ACC112 (cell line): ENCODE measurements at regions not wholly inside any gene's neighbourhood (a gene's known extent, or its start where the extent isn't known, plus 50 kb on each side); places are given as distances from the start of the nearest gene placed in this dataset.

ENCODE experiments used
- H2AFZ ChIP-seq: fragments of 200-600 bp; sonication (generic); one replicate; pipeline ENCODE4 v1.6.0; 2017; ENCODE audit warnings: antibody characterized with exemption, low read length; ENCODE audit not compliant: unreplicated experiment
- H3K27ac ChIP-seq: fragments of 200-600 bp; sonication (generic); 2 replicates; pipeline ENCODE4 v1.5.1; 2014; ENCODE audit warnings: low read depth, mild to moderate bottlenecking, antibody characterized with exemption, low read length, moderate library complexity
- H3K27me3 ChIP-seq: fragments of 200-600 bp; sonication (generic); 2 replicates; pipeline ENCODE4 v1.6.1; 2014; ENCODE audit warnings: mild to moderate bottlenecking, antibody characterized with exemption, low read length, moderate library complexity, mixed read lengths; ENCODE audit not compliant: insufficient read depth
- H3K36me3 ChIP-seq: fragments of 200-600 bp; sonication (generic); 2 replicates; pipeline ENCODE4 v1.6.1; 2016; ENCODE audit warnings: mild to moderate bottlenecking, antibody characterized with exemption, low read length, moderate library complexity, mixed read lengths; ENCODE audit not compliant: insufficient read depth
- H3K4me1 ChIP-seq: fragments of 200-600 bp; sonication (generic); one replicate; pipeline ENCODE4 v1.6.1; 2016; ENCODE audit warnings: low read length, mixed read lengths; ENCODE audit not compliant: insufficient read depth, unreplicated experiment, control insufficient read depth
- H3K4me3 ChIP-seq: fragments of 200-600 bp; sonication (generic); 2 replicates; pipeline ENCODE4 v1.5.1; 2014; ENCODE audit warnings: mild to moderate bottlenecking, low read depth, low read length
- H3K79me2 ChIP-seq: fragments of 200-600 bp; sonication (generic); one replicate; pipeline ENCODE4 v1.6.0; 2016; ENCODE audit warnings: low read length; ENCODE audit not compliant: control insufficient read depth, unreplicated experiment, insufficient read depth

DNA sequence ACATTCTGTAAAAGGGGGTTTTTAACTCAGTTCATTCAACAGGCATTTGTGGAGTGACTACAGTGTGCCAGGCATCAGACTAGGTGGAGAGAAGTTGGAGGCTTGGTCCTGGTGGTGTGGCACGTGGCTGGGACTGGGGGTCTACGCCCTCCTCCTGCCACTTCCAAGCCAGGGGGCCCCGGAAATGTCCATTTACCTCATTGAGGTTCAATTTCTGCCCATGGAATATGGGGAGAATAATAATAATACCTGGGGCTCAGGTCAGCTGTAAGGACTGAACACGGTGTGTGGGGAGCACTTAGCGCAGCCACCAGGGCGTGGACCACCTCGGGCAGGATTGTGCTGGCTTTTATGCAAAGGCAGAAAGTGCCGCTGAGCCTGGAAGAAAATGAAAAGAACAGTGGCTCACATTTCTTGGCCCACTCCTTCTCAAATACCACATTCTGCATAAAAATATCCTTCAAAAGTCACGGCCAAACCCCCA is 229.4 kb downstream of the ANKRD60 start:
- Histone ChIP-seq H2AFZ (no peak overlapping the region), H3K27ac (no peak overlapping the region), H3K27me3 (no peaks in the 10 kb centered on the region; the same call in 1 of the 2 replicates), H3K4me1 (no peaks in the 10 kb centered on the region), H3K4me3 (no peak overlapping the region), H3K79me2 (no peaks in the 10 kb centered on the region), H3K36me3 (no peaks in the 10 kb centered on the region)

DNA sequence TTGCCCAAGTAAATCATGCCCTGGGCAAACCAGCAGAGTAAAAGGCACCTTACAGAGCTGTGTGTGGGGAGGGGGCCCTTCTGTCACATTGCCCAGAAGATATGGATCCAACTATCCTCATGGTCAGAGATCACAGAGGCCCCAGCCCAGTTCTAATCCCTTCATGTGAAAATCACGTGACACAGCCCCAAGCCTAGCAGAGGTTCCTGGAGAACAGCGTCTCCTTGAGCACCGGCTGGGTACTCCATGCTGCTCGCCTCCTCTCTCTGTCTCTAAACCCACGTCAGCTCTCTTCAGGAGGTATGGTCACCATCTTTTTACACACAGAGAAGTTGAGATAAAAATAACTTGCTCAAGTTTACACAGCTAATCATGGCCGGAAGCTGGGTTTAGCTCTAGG is 230.2 kb downstream of the ANKRD60 start:
- H3K4me3 ChIP-seq, result no peak overlapping the region
- H2AFZ ChIP-seq, result no peak overlapping the region
- no peaks in the 10 kb centered on the region for H3K79me2 ChIP-seq
- H3K27me3 ChIP-seq, result no peaks in the 10 kb centered on the region; the same call in 1 of the 2 replicates
- no peak overlapping the region for H3K27ac ChIP-seq
- no peaks in the 10 kb centered on the region for H3K36me3 ChIP-seq
- H3K4me1 ChIP-seq, result no peaks in the 10 kb centered on the region

DNA sequence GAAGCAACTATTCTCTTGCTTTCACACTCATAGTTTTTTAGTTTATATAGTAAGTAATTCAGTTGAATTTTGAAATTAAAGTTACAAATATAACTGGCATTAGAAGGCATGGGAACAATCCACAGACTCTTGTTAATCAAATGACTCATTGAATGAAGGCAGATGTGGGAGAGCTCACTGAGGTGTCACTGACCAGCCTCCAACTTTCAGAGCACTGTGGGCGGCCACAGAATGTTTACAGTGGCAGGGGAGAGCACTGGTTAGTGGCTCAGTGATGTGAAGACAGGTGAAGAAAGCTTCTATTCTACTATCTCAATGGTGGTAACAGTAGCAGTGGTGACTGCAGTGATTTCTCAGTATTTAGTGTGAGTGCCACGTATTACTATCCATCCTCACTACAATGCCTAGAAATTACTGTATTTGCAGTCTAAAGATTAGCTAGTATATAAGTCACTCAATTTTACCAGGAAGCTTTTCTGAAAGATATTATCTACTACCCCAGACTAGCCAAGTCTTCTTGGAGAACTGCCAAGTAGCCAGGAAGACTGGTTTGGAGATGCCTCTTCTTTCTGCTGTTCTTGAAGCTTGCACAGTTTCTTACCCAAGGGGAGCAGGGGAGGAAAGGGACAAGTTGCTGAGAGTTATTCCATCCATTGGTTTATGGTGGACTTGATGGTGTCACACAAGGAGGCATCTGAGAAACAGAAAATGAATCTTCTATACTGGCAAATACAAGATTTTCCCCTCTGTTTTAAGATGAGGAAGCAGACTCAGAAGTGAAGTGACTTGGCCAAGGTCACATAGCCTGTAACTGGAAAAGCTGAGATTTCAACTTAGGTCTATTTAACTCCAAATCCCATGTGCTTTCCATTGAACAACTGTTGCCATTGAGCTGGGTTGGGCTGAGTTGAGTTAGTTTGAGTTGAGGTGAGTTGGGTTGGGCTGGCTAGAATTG is 231.2 kb downstream of the ANKRD60 start:
- Histone ChIP-seq H3K4me1 (no peaks in the 10 kb centered on the region), H3K79me2 (no peaks in the 10 kb centered on the region), H3K4me3 (no peak overlapping the region), H3K36me3 (no peaks in the 10 kb centered on the region), H2AFZ (no peak overlapping the region), H3K27me3 (no peaks in the 10 kb centered on the region; the same call in 1 of the 2 replicates), H3K27ac (no peak overlapping the region)

DNA sequence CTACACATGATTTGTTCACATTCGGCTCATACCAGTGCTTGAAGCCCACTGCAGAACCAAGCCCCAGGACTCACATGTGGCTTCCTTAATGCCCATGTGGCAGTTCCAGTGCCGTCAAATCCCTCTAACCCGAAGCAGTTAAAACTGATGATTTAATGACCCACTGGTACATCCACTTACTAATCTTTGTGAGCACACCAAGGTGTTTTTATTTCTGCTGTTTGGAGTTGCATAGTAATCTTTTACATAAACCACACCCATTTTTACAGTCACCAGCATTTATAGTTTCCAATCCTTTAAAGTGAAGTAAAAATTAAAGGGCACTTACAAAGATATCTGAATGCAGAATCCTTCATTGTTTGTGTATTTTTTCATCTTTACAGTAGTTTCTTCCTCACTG is 232.0 kb downstream of the ANKRD60 start:
- Histone ChIP-seq H2AFZ (no peak overlapping the region), H3K27ac (no peak overlapping the region), H3K4me1 (no peaks in the 10 kb centered on the region), H3K36me3 (no peaks in the 10 kb centered on the region), H3K4me3 (no peak overlapping the region), H3K27me3 (no peaks in the 10 kb centered on the region; the same call in 1 of the 2 replicates), H3K79me2 (no peaks in the 10 kb centered on the region)

DNA sequence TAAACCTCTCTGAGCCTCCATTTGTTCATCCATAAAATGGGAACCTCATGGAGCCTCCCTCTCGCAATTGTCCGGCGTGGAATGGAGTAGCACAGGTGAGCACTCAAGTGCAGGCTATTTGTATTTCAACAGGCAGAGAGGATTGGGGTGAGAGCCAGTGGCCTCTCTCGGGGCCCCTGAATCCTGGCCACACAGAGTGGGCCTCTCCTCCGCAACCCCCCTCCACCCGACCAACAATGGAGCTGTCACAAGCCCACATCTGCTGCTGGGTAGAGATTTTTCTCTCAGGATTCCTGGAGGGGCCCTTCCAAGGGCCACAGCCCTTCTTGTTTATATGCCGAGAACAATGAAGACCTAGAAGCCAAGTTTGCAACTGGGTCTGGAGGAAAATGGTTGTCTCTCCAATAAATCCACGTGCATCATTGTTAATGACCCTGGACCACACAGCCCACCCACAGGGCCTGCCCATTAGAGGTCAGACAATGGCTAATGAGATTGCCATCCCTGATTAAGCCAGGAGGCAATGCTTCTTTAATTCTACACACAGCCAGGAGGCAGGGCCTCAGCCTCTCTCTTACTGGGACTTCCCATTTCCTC is 233.0 kb downstream of the ANKRD60 start:
- H3K79me2 ChIP-seq, result no peaks in the 10 kb centered on the region

DNA sequence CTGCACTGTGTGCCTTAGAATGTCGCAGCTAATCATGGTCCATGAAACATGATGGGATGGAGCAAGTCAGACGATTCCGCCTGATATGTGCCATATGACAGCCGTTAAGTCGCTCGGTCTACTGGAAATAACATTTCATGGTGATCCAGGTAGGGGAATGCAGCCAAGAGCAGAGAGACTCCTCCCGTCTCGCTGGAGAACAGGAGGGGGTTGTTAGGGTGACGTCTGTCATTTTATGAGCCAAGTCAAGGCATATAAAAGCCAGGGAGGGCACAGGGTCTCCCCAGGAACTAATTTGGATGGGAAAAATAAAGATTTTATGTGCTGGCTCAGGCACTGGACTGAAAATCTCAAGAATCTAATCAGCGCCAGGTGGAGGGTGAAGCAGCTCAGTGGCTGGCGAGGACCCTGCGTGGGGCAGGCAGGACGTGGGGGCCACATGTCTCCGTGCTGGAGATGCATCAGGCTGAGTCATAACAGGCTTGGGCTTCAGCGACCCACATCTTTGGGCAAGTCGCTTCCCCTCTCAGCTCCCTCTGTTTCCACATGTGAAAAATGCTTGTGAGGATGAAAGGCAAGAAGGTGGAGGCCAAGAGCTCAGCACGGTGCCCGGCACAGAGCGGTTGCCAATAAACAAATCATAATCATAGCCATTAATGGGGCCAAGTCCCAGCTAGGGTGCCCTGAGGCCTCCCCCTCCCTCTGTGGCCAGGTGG is 234.6 kb downstream of the ANKRD60 start:
- Histone ChIP-seq H3K36me3 (no peaks in the 10 kb centered on the region), H3K27me3 (no peaks in the 10 kb centered on the region; the same call in 1 of the 2 replicates), H3K27ac (no peak overlapping the region), H3K4me1 (no peaks in the 10 kb centered on the region), H3K4me3 (no peak overlapping the region), H3K79me2 (no peaks in the 10 kb centered on the region), H2AFZ (no peak overlapping the region)

More for the DNA sequence above, 233.0 kb downstream of the ANKRD60 start:
- no peak overlapping the region for H2AFZ ChIP-seq
- no peak overlapping the region for H3K4me3 ChIP-seq
- no peak overlapping the region for H3K27ac ChIP-seq
- H3K4me1 ChIP-seq, result no peaks in the 10 kb centered on the region
- no peaks in the 10 kb centered on the region for H3K36me3 ChIP-seq
- H3K27me3 ChIP-seq, result no peaks in the 10 kb centered on the region; the same call in 1 of the 2 replicates

DNA sequence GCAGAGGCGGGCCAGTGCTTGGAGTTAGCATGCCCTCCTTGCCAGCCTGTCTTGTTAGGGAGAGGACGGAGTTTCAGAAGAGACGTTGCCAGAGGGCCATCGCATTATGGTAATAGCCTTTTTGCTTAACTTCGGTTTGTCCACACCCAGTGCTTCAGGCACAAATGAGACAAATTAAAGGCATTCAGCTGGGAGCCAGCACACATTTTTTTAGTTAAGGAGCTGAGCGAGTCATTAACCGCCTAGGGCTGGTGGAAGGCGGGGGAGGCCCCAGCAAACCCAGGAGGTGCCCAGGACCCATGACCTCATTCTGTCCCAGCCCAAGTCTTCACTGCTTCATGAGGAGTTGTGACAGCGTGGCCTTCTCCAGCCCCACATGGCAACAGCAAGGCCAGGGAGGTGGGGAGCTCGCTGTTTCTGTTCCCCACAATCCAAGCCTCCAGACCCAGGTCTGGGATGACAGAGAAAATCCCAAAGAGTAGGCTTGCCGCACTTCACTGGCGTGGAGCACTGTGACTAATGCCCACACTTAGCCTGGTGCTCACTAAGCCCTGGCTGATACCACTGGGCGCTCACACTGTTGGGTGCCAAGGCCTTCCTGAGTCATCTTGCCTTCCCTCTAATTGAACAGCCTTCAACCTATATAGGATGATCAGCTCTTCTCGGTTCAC is 237.1 kb downstream of the ANKRD60 start:
- Histone ChIP-seq H3K4me3 (no peak overlapping the region), H3K27ac (no peak overlapping the region), H3K79me2 (no peaks in the 10 kb centered on the region), H2AFZ (no peak overlapping the region), H3K27me3 (no peaks in the 10 kb centered on the region), H3K36me3 (no peaks in the 10 kb centered on the region), H3K4me1 (no peaks in the 10 kb centered on the region)

DNA sequence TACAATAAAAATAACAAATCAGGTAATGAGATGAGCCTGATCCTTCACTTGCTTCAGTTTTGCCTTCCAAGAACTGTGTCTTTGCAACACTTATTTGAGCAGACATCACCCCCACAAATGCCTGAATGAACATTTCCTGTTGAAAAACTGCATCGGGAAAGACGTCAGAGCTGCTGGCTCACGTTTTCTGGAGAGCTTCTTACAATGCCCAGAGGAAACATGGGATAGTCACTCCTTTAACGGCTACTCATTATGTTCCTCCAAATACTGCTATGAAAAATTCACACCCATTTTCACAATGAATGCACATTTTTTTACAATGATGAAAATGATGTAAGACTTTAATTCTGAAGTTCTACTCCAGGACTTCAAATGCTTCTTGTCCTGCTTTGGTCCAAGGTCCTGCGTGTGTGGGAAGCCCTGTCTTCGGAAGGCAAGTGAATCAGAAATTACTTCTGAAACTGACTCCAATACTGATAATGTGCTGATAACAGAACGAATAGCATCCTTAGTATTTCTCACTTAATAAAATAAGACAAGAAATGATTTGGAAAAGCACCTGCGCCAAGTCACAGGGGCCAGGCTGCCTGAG is 238.0 kb downstream of the ANKRD60 start:
- no peak overlapping the region for H3K4me3 ChIP-seq
- no peak overlapping the region for H3K27ac ChIP-seq

DNA sequence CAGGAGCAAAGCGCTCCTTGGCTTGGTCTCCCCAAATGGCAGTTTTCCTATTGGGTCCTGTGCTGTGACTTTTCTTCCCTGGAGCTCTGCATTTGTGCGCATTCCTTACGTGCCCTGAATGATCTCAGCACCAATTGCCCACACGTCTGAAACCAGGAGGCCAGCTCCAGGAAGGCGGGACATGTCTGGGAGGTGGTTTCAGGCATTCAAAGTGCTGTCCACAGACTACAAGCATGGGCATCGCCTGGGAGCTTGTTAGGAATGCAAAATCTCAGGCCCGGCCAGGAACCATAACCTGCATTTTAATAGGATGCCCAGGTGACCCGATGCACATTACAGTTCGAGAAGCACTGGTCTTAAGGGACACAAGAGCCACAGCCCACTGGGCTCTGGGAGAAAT is 239.6 kb downstream of the ANKRD60 start:
- H3K36me3 ChIP-seq, result no peaks in the 10 kb centered on the region
- no peak overlapping the region for H3K27ac ChIP-seq
- H3K4me3 ChIP-seq, result no peak overlapping the region
- H2AFZ ChIP-seq, result no peak overlapping the region
- no peaks in the 10 kb centered on the region for H3K27me3 ChIP-seq
- H3K79me2 ChIP-seq, result no peaks in the 10 kb centered on the region
- H3K4me1 ChIP-seq, result no peaks in the 10 kb centered on the region

More for the DNA sequence above, 238.0 kb downstream of the ANKRD60 start:
- Histone ChIP-seq H3K4me1 (no peaks in the 10 kb centered on the region), H2AFZ (no peak overlapping the region), H3K36me3 (no peaks in the 10 kb centered on the region), H3K27me3 (no peaks in the 10 kb centered on the region), H3K79me2 (no peaks in the 10 kb centered on the region)

DNA sequence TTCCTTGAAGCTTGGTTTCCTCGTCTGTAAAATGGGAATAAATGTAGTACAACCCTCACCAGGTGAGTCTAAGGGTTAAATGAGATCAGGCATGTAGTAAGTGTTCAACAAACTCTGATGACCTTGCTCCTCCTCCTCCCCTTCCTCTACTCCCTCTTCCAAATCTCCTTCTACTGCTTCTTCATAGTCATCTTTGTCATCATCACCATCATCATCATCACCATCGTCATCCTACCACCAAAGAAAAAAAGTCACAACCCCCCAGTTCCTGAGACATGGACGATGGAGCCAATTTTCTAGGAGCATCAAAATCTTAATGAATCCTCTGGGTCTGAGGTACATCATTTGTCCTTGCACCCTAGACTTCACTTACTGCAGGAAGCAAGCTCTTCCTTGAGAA is 240.0 kb downstream of the ANKRD60 start:
- no peaks in the 10 kb centered on the region for H3K4me1 ChIP-seq
- no peak overlapping the region for H3K4me3 ChIP-seq
- no peaks in the 10 kb centered on the region for H3K27me3 ChIP-seq
- no peak overlapping the region for H2AFZ ChIP-seq
- no peaks in the 10 kb centered on the region for H3K36me3 ChIP-seq
- no peak overlapping the region for H3K27ac ChIP-seq
- no peaks in the 10 kb centered on the region for H3K79me2 ChIP-seq
